ENCODE measurements at regions not wholly inside any gene's neighbourhood (a gene's known extent, or its start where the extent isn't known, plus 50 kb on each side); places are given as distances from the start of the nearest gene placed in this dataset.

DNA sequence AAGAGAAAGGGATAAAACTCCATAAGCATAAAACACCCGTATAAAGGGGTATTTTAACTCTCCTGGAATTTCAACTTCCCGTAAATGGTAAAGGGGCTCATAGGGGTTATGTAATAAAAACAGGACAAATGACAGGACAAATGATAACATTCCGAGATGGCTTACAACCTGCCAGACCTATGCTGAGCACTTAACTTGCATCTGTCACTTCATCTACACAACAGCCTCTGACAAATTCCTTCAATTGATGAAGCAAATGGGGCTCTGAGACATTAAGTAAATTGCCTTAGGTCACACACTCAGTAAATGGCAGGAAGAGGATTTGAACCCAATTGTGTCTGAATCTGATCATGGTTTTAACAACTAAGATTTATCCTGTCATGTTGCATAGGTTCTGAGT lies 327.6 kb upstream of the SNX7 start:
- Histone ChIP-seq H3K27me3 (ENCODE audit: control insufficient read depth in 2 of 2, insufficient read depth in 2 of 2, low read length in 2 of 2) (no peaks in the 10 kb centered on the region), H3K4me1 (ENCODE audit: control insufficient read depth in 1 of 2, insufficient read depth in 2 of 2, low read length in 2 of 2) (no peaks in the 10 kb centered on the region), H4K20me1 (ENCODE audit: insufficient read depth, low read length) (no peaks in the 10 kb centered on the region), H3K4me3 (replicated peaks in 1 of 3; ENCODE audit: low read depth in 2 of 3, low read length in 3 of 3) (no peak overlapping the region), H3K27ac (ENCODE audit: low read depth in 1 of 2, low read length in 2 of 2) (no peak overlapping the region), H2AFZ (ENCODE audit: insufficient read depth, low read depth, low read length, poor library complexity, severe bottlenecking) (no peak overlapping the region), H3K4me2 (replicated peaks; ENCODE audit: extremely low read depth, low read length, poor library complexity, severe bottlenecking) (no peak overlapping the region), H3K9me3 (replicated peaks in 1 of 2; ENCODE audit: control insufficient read depth in 1 of 2, insufficient read depth in 1 of 2, low read length in 2 of 2) (peaks cover 0 to 4% of the 10 kb centered on the region in 2 donors), H3K79me2 (ENCODE audit: insufficient read depth, low read length) (no peaks in the 10 kb centered on the region), H3K36me3 (replicated peaks in 1 of 2; ENCODE audit: control insufficient read depth in 1 of 2, insufficient read depth in 2 of 2, low read length in 2 of 2) (no peaks in the 10 kb centered on the region), H3K9ac (ENCODE audit: insufficient read depth, low read length, poor library complexity, severe bottlenecking) (no peak overlapping the region)
- Mint-ChIP-seq H3K4me1 (peaks cover 7% of the 10 kb centered on the region), H3K36me3 (no peaks in the 10 kb centered on the region), H3K9me3 (peaks cover 0 to 8% (median 4%) of the 10 kb centered on the region in 7 donors), H3K27ac (no peak overlapping the region), H3K27me3 (ENCODE audit: low read depth in 3 of 3) (peaks cover 0 to 2% (median 2%) of the 10 kb centered on the region in 3 donors), H3K4me3 (no peak overlapping the region)
- intact Hi-C loops (cut with micrococcal nuclease): no loop called here
- DNase-seq: no peak
- TF ChIP-seq, protein P1, sequence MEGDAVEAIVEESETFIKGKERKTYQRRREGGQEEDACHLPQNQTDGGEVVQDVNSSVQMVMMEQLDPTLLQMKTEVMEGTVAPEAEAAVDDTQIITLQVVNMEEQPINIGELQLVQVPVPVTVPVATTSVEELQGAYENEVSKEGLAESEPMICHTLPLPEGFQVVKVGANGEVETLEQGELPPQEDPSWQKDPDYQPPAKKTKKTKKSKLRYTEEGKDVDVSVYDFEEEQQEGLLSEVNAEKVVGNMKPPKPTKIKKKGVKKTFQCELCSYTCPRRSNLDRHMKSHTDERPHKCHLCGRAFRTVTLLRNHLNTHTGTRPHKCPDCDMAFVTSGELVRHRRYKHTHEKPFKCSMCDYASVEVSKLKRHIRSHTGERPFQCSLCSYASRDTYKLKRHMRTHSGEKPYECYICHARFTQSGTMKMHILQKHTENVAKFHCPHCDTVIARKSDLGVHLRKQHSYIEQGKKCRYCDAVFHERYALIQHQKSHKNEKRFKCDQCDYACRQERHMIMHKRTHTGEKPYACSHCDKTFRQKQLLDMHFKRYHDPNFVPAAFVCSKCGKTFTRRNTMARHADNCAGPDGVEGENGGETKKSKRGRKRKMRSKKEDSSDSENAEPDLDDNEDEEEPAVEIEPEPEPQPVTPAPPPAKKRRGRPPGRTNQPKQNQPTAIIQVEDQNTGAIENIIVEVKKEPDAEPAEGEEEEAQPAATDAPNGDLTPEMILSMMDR (IDR thresholded peaks at IDR 0.05): no peak
- WGBS (ENCODE audit: insufficient coverage): no CpG with 5 or more reads among the region's 3 CpGs

DNA sequence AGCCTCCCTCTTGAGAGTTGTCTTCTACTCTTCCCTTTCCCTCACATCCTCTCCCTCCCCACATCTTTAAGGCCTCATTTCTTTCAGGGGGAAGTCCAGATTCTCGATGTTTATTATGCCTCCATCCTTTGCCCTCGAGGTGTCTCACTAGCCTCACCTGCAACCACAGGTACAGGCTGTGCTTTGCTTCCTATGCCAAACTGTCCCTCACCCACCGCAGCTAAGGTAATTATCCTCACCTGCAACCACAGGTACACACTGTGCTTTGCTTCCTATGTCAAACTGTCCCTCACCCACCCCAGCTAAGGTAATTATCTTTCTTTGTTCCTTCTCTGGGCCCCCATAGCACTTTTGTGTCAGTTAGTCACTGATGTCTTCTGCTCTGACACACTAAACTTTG lies 328.1 kb upstream of the SNX7 start:
- H3K9me3 ChIP-seq (replicated peaks in 1 of 2; ENCODE audit: control insufficient read depth in 1 of 2, insufficient read depth in 1 of 2, low read length in 2 of 2): peaks cover 0 to 4% of the 10 kb centered on the region in 2 donors
- peaks cover 0 to 2% (median 2%) of the 10 kb centered on the region in 3 donors for H3K27me3 Mint-ChIP-seq (ENCODE audit: low read depth in 3 of 3)
- DNase-seq: no peak
- TF ChIP-seq, protein P1 (IDR thresholded peaks at IDR 0.05): no peak
- H3K4me1 ChIP-seq (ENCODE audit: control insufficient read depth in 1 of 2, insufficient read depth in 2 of 2, low read length in 2 of 2): no peaks in the 10 kb centered on the region
- H2AFZ ChIP-seq (ENCODE audit: insufficient read depth, low read depth, low read length, poor library complexity, severe bottlenecking): no peak overlapping the region
- no peaks in the 10 kb centered on the region for H3K27me3 ChIP-seq (ENCODE audit: control insufficient read depth in 2 of 2, insufficient read depth in 2 of 2, low read length in 2 of 2)
- H3K36me3 ChIP-seq (replicated peaks in 1 of 2; ENCODE audit: control insufficient read depth in 1 of 2, insufficient read depth in 2 of 2, low read length in 2 of 2): no peaks in the 10 kb centered on the region
- no peak overlapping the region for H3K27ac ChIP-seq (ENCODE audit: low read depth in 1 of 2, low read length in 2 of 2)
- H4K20me1 ChIP-seq (ENCODE audit: insufficient read depth, low read length): no peaks in the 10 kb centered on the region
- intact Hi-C loops (cut with micrococcal nuclease): no loop called here
- H3K9ac ChIP-seq (ENCODE audit: insufficient read depth, low read length, poor library complexity, severe bottlenecking): no peak overlapping the region
- H3K4me2 ChIP-seq (replicated peaks; ENCODE audit: extremely low read depth, low read length, poor library complexity, severe bottlenecking): no peak overlapping the region
- peaks cover 0 to 11% (median 4%) of the 10 kb centered on the region in 7 donors for H3K9me3 Mint-ChIP-seq
- H3K4me3 ChIP-seq (replicated peaks in 1 of 3; ENCODE audit: low read depth in 2 of 3, low read length in 3 of 3): no peak overlapping the region
- H3K4me3 Mint-ChIP-seq: no peak overlapping the region
- peaks cover 6% of the 10 kb centered on the region for H3K4me1 Mint-ChIP-seq
- H3K27ac Mint-ChIP-seq: no peak overlapping the region
- no peaks in the 10 kb centered on the region for H3K36me3 Mint-ChIP-seq
- 94% methylated on average over 3 of the region's 3 CpGs for WGBS (ENCODE audit: insufficient coverage)
- no peaks in the 10 kb centered on the region for H3K79me2 ChIP-seq (ENCODE audit: insufficient read depth, low read length)
